Gastrocnemius medialis (tissue), 4 donors: ENCODE measurements at regions not wholly inside any gene's neighbourhood (a gene's known extent, or its start where the extent isn't known, plus 50 kb on each side); places are given as distances from the start of the nearest gene placed in this dataset.
"Not testable (repeated sequence)": the region's sequence is repeated elsewhere in the genome, so short reads cannot be mapped to it uniquely, and the experiment has no call there.

Experiments
- CTCF ChIP-seq, 5 experiments: fragments of 450-650 bp in 3 of 5; fragments of 200-600 bp in 2 of 5; sonication (generic) in 2 of 5; IDR thresholded peaks in 4 of 5; conservative IDR thresholded peaks in 1 of 5; 1 replicate in 4 of 5; 2 replicates in 1 of 5; pipeline ENCODE4 v1.5.1; 2016 to 2019; ENCODE audit warnings: antibody characterized with exemption in 5 of 5, mild to moderate bottlenecking in 3 of 5, moderate library complexity in 3 of 5
- POLR2A ChIP-seq, 2 donors: fragments of 450-650 bp; IDR thresholded peaks; one replicate each; pipeline ENCODE4 v1.6.1; 2017; ENCODE audit warnings: antibody characterized with exemption in 2 of 2, mild to moderate bottlenecking in 2 of 2, moderate library complexity in 2 of 2

GRCh38 chr4:43637893-43638292, 745.4 kb downstream of the GRXCR1 start:
- not testable (repeated sequence) for TF ChIP-seq POLR2A (IDR thresholded peaks at IDR 0.05); CTCF (IDR thresholded peaks at IDR 0.05 in 4 of 5, conservative IDR thresholded peaks at IDR 0.05 in 1 of 5)
